Kidney epithelial cell (primary cell): ENCODE measurements at regions not wholly inside any gene's neighbourhood (a gene's known extent, or its start where the extent isn't known, plus 50 kb on each side); places are given as distances from the start of the nearest gene placed in this dataset.

Source experiments
- DNase-seq: peaks from one replicate; pipeline ENCODE4 v3.0.0-alpha.2; 2010; ENCODE audit warnings: low read depth
- H3K27me3 ChIP-seq: 2 replicates; pipeline ENCODE4 v1.6.0; 2011; ENCODE audit warnings: low read length; ENCODE audit not compliant: control insufficient read depth, insufficient read depth
- H3K36me3 ChIP-seq: 2 replicates; pipeline ENCODE4 v1.5.1; 2011; ENCODE audit warnings: low read length; ENCODE audit not compliant: control insufficient read depth, insufficient read depth
- H3K4me3 ChIP-seq: 2 replicates; pipeline ENCODE4 v1.5.1; 2011; ENCODE audit warnings: low read depth, mild to moderate bottlenecking, control low read depth, low read length
- TF ChIP-seq, protein P1 (sequence below): IDR thresholded peaks from 2 replicates; pipeline ENCODE4 v1.5.1; 2011; ENCODE audit warnings: mild to moderate bottlenecking, moderate library complexity, low read length, control low read depth, inconsistent platforms; ENCODE audit not compliant: insufficient read depth, poor library complexity, severe bottlenecking

DNA sequence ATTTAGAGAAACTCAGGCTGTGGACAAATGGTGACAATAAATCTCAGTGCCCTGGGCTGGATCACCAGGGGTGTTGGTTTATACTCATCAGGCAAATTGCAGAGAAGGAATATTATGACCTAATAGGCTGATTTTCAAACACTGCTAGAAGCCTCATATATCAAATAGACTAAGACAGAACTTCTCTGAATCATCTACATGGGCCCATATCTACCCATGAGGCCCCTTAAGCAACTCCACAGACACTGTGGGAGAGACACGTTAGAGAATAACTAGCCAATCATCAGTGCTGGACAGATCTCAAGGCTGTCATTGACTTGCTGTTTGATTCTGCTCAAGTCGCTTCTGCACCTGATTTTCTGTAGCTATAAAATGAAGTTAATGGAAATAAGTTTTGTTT, 545.8 kb downstream of the SOX6 start:
- Histone ChIP-seq H3K4me3 (no peak overlapping the region), H3K27me3 (no peaks in the 10 kb centered on the region), H3K36me3 (no peaks in the 10 kb centered on the region)
- TF ChIP-seq, protein P1, sequence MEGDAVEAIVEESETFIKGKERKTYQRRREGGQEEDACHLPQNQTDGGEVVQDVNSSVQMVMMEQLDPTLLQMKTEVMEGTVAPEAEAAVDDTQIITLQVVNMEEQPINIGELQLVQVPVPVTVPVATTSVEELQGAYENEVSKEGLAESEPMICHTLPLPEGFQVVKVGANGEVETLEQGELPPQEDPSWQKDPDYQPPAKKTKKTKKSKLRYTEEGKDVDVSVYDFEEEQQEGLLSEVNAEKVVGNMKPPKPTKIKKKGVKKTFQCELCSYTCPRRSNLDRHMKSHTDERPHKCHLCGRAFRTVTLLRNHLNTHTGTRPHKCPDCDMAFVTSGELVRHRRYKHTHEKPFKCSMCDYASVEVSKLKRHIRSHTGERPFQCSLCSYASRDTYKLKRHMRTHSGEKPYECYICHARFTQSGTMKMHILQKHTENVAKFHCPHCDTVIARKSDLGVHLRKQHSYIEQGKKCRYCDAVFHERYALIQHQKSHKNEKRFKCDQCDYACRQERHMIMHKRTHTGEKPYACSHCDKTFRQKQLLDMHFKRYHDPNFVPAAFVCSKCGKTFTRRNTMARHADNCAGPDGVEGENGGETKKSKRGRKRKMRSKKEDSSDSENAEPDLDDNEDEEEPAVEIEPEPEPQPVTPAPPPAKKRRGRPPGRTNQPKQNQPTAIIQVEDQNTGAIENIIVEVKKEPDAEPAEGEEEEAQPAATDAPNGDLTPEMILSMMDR, result no peak
- no peak for DNase-seq

DNA sequence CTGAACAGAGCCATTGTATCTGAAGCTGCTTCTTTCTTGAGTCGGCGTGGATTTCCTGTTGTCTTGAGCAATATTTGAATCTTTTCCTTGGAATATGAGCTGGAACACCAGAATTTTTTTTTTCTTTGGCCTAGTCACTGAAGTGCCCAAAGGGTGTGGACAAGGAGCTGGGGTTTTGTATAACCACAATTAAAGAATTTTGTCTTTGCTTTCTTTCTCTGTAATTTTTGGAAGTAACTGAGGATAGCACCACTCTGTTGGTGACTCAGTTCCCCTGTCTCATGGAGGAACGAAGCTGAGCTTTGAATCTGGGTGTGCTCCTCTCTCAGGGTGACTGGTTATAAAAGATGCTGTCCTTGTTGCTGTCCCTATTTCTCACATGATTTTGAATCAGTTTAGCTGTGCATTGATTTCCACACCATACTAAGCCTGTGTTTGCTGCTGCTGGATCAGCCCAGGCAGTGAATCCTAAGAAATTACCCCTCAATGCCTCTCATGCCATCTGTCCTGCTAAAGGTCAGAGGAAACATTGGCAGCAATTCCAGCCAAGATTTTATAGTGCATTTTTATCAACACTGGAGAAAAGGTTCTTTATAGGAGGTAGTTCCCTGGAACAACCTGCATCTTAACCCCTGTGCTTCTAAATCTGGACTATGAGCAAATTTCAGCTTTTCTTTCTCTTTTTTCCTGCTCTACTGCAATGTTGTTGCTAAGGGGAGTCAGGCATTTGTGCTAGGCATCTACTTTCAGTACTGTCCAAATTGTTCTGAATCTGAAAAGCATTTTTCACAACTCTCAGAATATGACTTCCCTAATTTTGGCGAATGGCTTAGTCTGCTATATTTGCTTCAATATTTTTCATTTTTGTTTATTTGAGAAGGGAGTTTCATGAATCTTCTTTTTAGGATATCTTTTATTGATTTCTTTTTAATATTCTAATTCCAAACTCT, 540.8 kb downstream of the SOX6 start:
- no peaks in the 10 kb centered on the region for H3K36me3 ChIP-seq
- H3K27me3 ChIP-seq, result no peaks in the 10 kb centered on the region
- H3K4me3 ChIP-seq, result no peak overlapping the region
- DNase-seq, result no peak
- TF ChIP-seq, protein P1, result no peak

DNA sequence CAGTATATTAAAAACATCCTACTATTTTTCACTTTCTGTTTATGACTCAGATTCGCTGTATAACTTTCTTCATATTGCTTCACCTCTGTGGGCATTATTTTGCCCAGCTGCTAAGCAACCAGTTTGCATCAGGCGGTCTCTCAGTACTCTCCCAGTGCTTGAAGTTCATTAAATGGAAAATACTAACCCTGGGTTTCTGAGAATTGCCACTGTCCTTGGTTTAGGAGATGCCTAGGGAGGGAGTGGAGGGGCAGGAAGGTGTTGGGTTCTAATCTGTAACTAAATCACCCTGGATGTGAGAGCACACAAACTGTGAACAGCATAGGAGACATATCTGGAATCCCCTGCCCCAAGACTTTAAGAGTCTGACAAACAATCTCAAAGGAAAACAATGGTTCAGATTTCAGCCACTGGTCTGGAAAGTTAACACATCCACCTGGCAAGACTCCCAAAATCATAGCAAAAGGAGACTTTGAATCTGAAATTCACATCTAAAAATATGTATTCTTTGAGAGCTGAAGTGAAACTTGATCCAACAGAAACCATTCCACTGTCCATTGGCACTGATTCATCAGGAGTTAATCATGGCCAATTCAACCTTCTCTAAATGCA, 540.0 kb downstream of the SOX6 start:
- Histone ChIP-seq H3K36me3 (no peaks in the 10 kb centered on the region), H3K4me3 (no peak overlapping the region), H3K27me3 (no peaks in the 10 kb centered on the region)
- no peak for DNase-seq
- TF ChIP-seq, protein P1, result no peak

DNA sequence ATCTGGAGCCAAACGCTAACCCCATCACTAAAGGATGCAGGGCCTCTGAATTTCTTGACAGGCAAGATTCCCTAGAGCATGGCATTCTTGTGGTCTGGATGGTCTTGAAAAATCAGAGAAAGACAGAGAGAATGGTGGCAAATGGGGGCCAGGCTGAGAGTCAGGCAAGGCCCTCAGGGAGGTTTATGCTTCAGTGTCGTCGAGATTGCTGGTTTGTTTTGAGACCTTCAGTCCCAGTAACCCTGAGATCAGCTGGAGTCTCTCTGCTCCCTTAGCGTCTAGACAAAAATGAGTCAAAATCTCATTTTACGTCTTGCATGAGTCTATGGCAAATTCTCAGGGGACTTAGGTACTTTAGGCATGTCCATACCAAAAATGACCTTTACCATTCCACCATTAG, 539.3 kb downstream of the SOX6 start:
- TF ChIP-seq, protein P1, result no peak
- H3K27me3 ChIP-seq, result no peaks in the 10 kb centered on the region
- no peak for DNase-seq
- no peaks in the 10 kb centered on the region for H3K36me3 ChIP-seq
- H3K4me3 ChIP-seq, result no peak overlapping the region

DNA sequence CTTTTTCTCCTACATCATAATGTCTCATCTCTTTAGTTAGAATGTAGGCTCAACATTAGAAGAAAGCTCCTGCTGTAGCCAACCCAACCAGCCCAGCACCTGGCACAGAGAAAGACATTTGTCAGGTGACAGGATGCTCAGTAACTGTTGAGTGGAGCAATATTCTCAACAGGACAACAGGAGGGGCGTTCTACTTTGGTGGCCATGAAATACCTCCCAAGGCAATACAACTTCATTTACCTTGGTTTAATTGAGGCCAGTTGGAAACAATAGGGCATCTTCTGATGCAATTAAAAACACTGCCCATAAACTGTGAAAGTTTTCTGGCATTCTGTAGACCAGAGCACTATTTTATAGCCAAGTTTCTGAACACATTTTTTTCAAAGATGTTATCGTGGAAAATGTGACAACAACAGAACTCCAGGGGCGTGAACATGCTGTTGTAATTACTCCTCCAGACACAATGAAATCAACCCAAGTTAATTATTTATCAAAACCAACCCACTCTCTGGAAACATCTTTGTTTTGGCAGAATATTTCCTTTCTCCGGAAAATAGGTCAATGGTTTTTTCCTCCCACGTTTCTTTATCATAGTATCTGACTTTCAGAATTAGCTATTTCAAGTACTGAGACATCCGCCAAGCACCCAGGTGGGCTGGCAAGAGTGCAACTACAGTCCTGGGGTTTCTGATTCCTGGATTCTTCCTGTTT, 538.1 kb downstream of the SOX6 start:
- no peak for DNase-seq

More for the DNA sequence above, 538.1 kb downstream of the SOX6 start:
- TF ChIP-seq, protein P1, result no peak
- Histone ChIP-seq H3K4me3 (no peak overlapping the region), H3K36me3 (no peaks in the 10 kb centered on the region), H3K27me3 (no peaks in the 10 kb centered on the region)
